Neuronal stem cell (in vitro differentiated cells): ENCODE measurements at regions not wholly inside any gene's neighbourhood (a gene's known extent, or its start where the extent isn't known, plus 50 kb on each side); places are given as distances from the start of the nearest gene placed in this dataset.

Experiments
- DNase-seq: peaks from one replicate; pipeline ENCODE4 v3.0.0-alpha.2; 2013; ENCODE audit warnings: low spot score
- H2AFZ ChIP-seq: one replicate; pipeline ENCODE4 v1.6.1; 2013; ENCODE audit warnings: mild to moderate bottlenecking, low read length, inconsistent platforms
- H2AK5ac ChIP-seq: 2 replicates; pipeline ENCODE4 v1.6.1; 2013; ENCODE audit warnings: low read depth, mild to moderate bottlenecking, inconsistent platforms, low read length, moderate library complexity, mixed read lengths
- H2BK120ac ChIP-seq: 2 replicates; pipeline ENCODE4 v1.6.1; 2013; ENCODE audit warnings: low read depth, mild to moderate bottlenecking, inconsistent platforms, low read length, moderate library complexity, mixed read lengths
- H2BK12ac ChIP-seq: one replicate; pipeline ENCODE4 v1.6.1; 2013; ENCODE audit warnings: low read length, inconsistent platforms
- H2BK15ac ChIP-seq: 2 replicates; pipeline ENCODE4 v1.6.1; 2013; ENCODE audit warnings: mild to moderate bottlenecking, low read length, inconsistent platforms, mixed read lengths
- H2BK5ac ChIP-seq: one replicate; pipeline ENCODE4 v1.6.1; 2013; ENCODE audit warnings: inconsistent platforms, mild to moderate bottlenecking, low read length, moderate library complexity
- H3K14ac ChIP-seq: one replicate; pipeline ENCODE4 v1.6.1; 2013; ENCODE audit warnings: low read length, inconsistent platforms
- H3K18ac ChIP-seq: 2 replicates; pipeline ENCODE4 v1.6.1; 2013; ENCODE audit warnings: low read length, inconsistent platforms
- H3K23ac ChIP-seq: 2 replicates; pipeline ENCODE4 v1.6.1; 2013; ENCODE audit warnings: low read depth, mild to moderate bottlenecking, mixed read lengths, low read length, inconsistent platforms; ENCODE audit not compliant: poor library complexity
- H3K27ac ChIP-seq: replicated peaks from 3 replicates; pipeline ENCODE4 v1.5.1; 2013; ENCODE audit warnings: low read length, inconsistent platforms
- H3K27me3 ChIP-seq, 3 experiments: 2 replicates each; pipeline ENCODE4 v1.6.1; 2013; ENCODE audit warnings: low read length in 3 of 3, mild to moderate bottlenecking in 2 of 3, inconsistent platforms in 1 of 3, low read depth in 1 of 3, mixed read lengths in 1 of 3, moderate library complexity in 1 of 3; ENCODE audit not compliant: control insufficient read depth in 3 of 3, insufficient read depth in 3 of 3
- H3K36me3 ChIP-seq, 2 donors: replicated peaks in 1 of 2; 2 replicates each; pipeline ENCODE4 v1.6.1; 2013; ENCODE audit warnings: low read length in 2 of 2; ENCODE audit not compliant: control insufficient read depth in 2 of 2, insufficient read depth in 2 of 2
- H3K4ac ChIP-seq: 2 replicates; pipeline ENCODE4 v1.6.1; 2013; ENCODE audit warnings: inconsistent platforms, mild to moderate bottlenecking, low read length, moderate library complexity
- H3K4me1 ChIP-seq, 2 donors: 1 replicate in 1 of 2; 2 replicates in 1 of 2; pipeline ENCODE4 v1.6.1; 2013; ENCODE audit warnings: low read length in 2 of 2, low read depth in 1 of 2; ENCODE audit not compliant: control insufficient read depth in 2 of 2, insufficient read depth in 1 of 2
- H3K4me2 ChIP-seq: one replicate; pipeline ENCODE4 v1.6.1; 2013; ENCODE audit warnings: mild to moderate bottlenecking, low read length, inconsistent platforms; ENCODE audit not compliant: insufficient read depth, poor library complexity, severe bottlenecking
- H3K4me3 ChIP-seq, 2 donors: 2 replicates each; pipeline ENCODE4 v1.5.1; 2013; ENCODE audit warnings: low read length in 2 of 2, mild to moderate bottlenecking in 2 of 2, inconsistent platforms in 1 of 2, moderate library complexity in 1 of 2
- H3K79me1 ChIP-seq: one replicate; pipeline ENCODE4 v1.6.1; 2013; ENCODE audit warnings: low read depth, mild to moderate bottlenecking, inconsistent platforms, low read length, moderate library complexity
- H3K9ac ChIP-seq: one replicate; pipeline ENCODE4 v1.6.1; 2013; ENCODE audit warnings: mild to moderate bottlenecking, low read depth, low read length, inconsistent platforms; ENCODE audit not compliant: poor library complexity
- H3K9me3 ChIP-seq, 2 donors: replicated peaks in 1 of 2; 2 replicates each; pipeline versions ENCODE3 to v1.6.1; 2013; ENCODE audit warnings: low read length in 2 of 2, mild to moderate bottlenecking in 2 of 2, inconsistent platforms in 1 of 2, low read depth in 1 of 2, mixed read lengths in 1 of 2, moderate library complexity in 1 of 2; ENCODE audit not compliant: control insufficient read depth in 2 of 2, insufficient read depth in 1 of 2
- H4K8ac ChIP-seq: one replicate; pipeline ENCODE4 v1.6.1; 2013; ENCODE audit warnings: low read depth, mild to moderate bottlenecking, inconsistent platforms, low read length, moderate library complexity
- H4K91ac ChIP-seq: one replicate; pipeline ENCODE4 v1.6.1; 2013; ENCODE audit warnings: low read length, low read depth, mild to moderate bottlenecking, inconsistent platforms; ENCODE audit not compliant: poor library complexity
- WGBS, 2 donors: extraction: QIAGEN DNeasy Blood & Tissue Kit; methylation state at CpG; one replicate each; pipeline ENCODE4 v1.1.7; 2013; ENCODE audit warnings: missing lambda C conversion rate in 2 of 2, mixed read lengths in 1 of 2; ENCODE audit not compliant: insufficient read length in 2 of 2, insufficient replicate concordance in 1 of 2; ENCODE audit errors: extremely low coverage in 2 of 2; 5-methylcytosine and 5-hydroxymethylcytosine counted together

DNA sequence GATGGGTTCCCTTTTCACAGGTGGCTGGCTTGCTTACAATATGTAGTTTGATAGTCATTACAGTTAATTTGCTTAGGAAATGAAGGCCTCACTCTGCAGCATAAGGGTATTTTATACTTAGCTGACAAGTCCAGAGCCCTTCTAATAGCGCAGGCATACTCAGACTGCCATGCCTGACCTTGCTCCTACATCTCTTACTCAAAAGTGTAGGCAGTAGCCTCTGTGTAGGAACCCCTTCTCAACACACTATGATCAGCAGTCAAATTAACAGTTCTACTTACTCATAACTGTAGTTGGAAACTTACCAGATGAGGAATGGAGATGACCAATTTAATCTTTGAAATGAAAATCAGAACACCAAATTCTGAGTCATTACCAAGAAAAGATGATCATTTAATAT lies 373.5 kb downstream of the TBC1D32 start:
- Histone ChIP-seq H3K27me3 (no peaks in the 10 kb centered on the region), H3K4me2 (no peak overlapping the region), H4K91ac (no peak overlapping the region), H2BK5ac (no peak overlapping the region), H2BK15ac (no peak overlapping the region), H2AK5ac (no peak overlapping the region), H2BK12ac (no peak overlapping the region), H2AFZ (no peak overlapping the region), H3K4me3 (no peak overlapping the region), H3K79me1 (no peaks in the 10 kb centered on the region), H3K4me1 (no peaks in the 10 kb centered on the region), H3K4ac (no peak overlapping the region), H3K14ac (no peak overlapping the region), H3K18ac (no peak overlapping the region), H3K9me3 (no peaks in the 10 kb centered on the region), H3K36me3 (no peaks in the 10 kb centered on the region), H3K9ac (no peak overlapping the region), H2BK120ac (no peak overlapping the region), H3K27ac (no peak overlapping the region), H4K8ac (no peak overlapping the region), H3K23ac (no peak overlapping the region)
- DNase-seq, result no peak
- WGBS, 2 donors, result no CpG with 5 or more reads among the region's 1 CpG

DNA sequence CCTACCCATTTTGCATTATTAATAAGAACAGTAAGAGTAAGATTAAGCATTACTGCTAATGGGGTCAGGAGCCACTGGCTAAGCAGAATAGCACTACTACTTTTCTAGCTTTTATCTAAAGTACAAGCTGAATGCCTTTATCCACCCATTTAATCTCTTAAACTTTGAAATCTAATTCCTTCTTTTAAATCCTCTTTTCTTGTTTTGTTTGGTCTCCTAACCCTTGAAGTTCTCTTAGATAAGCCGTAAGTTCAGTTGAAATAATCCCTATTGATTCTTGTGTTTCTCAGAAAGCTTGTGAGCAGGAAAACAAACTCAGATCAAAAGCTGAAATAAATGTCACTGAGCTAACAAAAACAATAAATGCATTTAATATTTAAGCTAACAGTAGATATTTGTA lies 380.2 kb downstream of the TBC1D32 start:
- no peaks in the 10 kb centered on the region for H3K79me1 ChIP-seq
- no peak overlapping the region for H3K4me2 ChIP-seq
- H3K27me3 ChIP-seq, result no peaks in the 10 kb centered on the region
- H4K8ac ChIP-seq, result no peak overlapping the region
- H3K4me3 ChIP-seq, result no peak overlapping the region
- H3K4ac ChIP-seq, result no peak overlapping the region
- no peaks in the 10 kb centered on the region for H3K9me3 ChIP-seq
- WGBS, 2 donors, result no CpG with 5 or more reads among the region's 1 CpG
- H2BK12ac ChIP-seq, result no peak overlapping the region
- H3K23ac ChIP-seq, result no peak overlapping the region
- no peak overlapping the region for H2AFZ ChIP-seq
- no peak for DNase-seq
- no peaks in the 10 kb centered on the region for H3K4me1 ChIP-seq
- H2BK15ac ChIP-seq, result no peak overlapping the region
- H4K91ac ChIP-seq, result no peak overlapping the region
- H3K36me3 ChIP-seq, result no peaks in the 10 kb centered on the region
- H3K14ac ChIP-seq, result no peak overlapping the region
- no peak overlapping the region for H2BK5ac ChIP-seq
- no peak overlapping the region for H2BK120ac ChIP-seq
- H3K18ac ChIP-seq, result no peak overlapping the region
- H3K9ac ChIP-seq, result no peak overlapping the region
- no peak overlapping the region for H3K27ac ChIP-seq
- no peak overlapping the region for H2AK5ac ChIP-seq

DNA sequence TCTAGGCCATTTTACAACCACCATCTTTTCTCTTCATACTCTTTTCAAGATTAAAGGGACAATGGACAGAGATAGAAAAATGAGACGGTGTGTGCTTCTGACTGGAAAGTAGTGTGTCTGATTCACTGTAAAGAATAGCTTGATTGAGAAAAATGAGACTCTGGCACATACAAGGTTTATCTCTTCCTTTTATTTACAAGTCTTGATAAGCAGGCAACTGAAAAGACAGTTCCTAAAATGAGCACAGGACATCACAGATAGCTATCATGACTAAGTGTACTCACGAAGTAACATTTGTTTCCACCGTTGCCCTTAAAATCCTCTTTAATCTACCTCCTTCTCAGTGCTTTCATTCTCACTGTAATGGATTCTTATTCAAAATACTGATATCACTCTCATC lies 383.0 kb downstream of the TBC1D32 start:
- no CpG with 5 or more reads among the region's 3 CpGs for WGBS, 2 donors
- Histone ChIP-seq H2AK5ac (no peak overlapping the region), H3K14ac (no peak overlapping the region), H3K4me1 (no peaks in the 10 kb centered on the region), H2BK15ac (no peak overlapping the region), H2BK120ac (no peak overlapping the region), H4K8ac (no peak overlapping the region), H2BK12ac (no peak overlapping the region), H3K9me3 (no peaks in the 10 kb centered on the region), H3K23ac (no peak overlapping the region), H3K4me3 (no peak overlapping the region), H3K27ac (no peak overlapping the region), H3K79me1 (no peaks in the 10 kb centered on the region), H3K9ac (no peak overlapping the region), H3K4me2 (no peak overlapping the region), H3K36me3 (no peaks in the 10 kb centered on the region), H3K27me3 (no peaks in the 10 kb centered on the region), H2BK5ac (no peak overlapping the region), H2AFZ (no peak overlapping the region), H3K18ac (no peak overlapping the region), H4K91ac (no peak overlapping the region), H3K4ac (no peak overlapping the region)
- no peak for DNase-seq

DNA sequence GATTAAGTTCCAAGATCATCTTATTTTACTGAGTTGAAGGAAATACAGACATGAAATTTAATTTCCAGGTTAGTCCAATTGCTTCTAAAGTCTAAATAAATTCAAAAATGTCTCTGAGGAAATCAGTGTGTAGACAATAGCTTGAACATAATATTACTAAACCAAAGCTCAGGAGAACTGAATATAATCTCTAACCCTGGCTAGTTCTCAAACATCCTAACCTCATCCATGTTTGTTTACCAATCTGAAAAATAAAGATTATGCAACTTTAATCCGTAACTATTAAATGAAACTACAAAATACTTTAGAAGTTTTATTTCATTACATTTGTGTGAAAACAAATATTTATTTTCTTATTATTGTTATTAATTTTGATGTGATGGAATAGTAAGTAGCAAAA lies 387.2 kb downstream of the TBC1D32 start:
- no peak overlapping the region for H3K18ac ChIP-seq
- no peak overlapping the region for H2AK5ac ChIP-seq
- H2BK12ac ChIP-seq, result no peak overlapping the region
- H3K14ac ChIP-seq, result no peak overlapping the region
- H3K4ac ChIP-seq, result no peak overlapping the region
- no peaks in the 10 kb centered on the region for H3K79me1 ChIP-seq
- no peak for DNase-seq
- H2BK15ac ChIP-seq, result no peak overlapping the region
- no peak overlapping the region for H2BK120ac ChIP-seq
- H4K91ac ChIP-seq, result no peak overlapping the region
- no peaks in the 10 kb centered on the region for H3K4me1 ChIP-seq
- no CpG with 5 or more reads among the region's 1 CpG for WGBS, 2 donors
- H3K4me3 ChIP-seq, result no peak overlapping the region
- H3K27me3 ChIP-seq, result no peaks in the 10 kb centered on the region
- no peak overlapping the region for H3K23ac ChIP-seq
- no peaks in the 10 kb centered on the region for H3K36me3 ChIP-seq
- no peak overlapping the region for H3K9ac ChIP-seq
- H3K9me3 ChIP-seq, result no peaks in the 10 kb centered on the region
- no peak overlapping the region for H2BK5ac ChIP-seq
- no peak overlapping the region for H3K27ac ChIP-seq
- no peak overlapping the region for H4K8ac ChIP-seq
- H3K4me2 ChIP-seq, result no peak overlapping the region
- H2AFZ ChIP-seq, result no peak overlapping the region
